Hepatocyte (in vitro differentiated cells): ENCODE measurements at regions not wholly inside any gene's neighbourhood (a gene's known extent, or its start where the extent isn't known, plus 50 kb on each side); places are given as distances from the start of the nearest gene placed in this dataset.

ENCODE experiments used
- DNase-seq: peaks from one replicate; pipeline ENCODE4 v3.0.0-alpha.2; 2016; ENCODE audit warnings: low spot score
- H2AFZ ChIP-seq: fragments of 200-600 bp; sonication (generic); 2 replicates; pipeline ENCODE4 v1.6.0; 2016; ENCODE audit warnings: antibody characterized with exemption, mild to moderate bottlenecking
- H3K27ac ChIP-seq: fragments of 200-600 bp; sonication (generic); 2 replicates; pipeline ENCODE4 v1.5.1; 2016; ENCODE audit warnings: mild to moderate bottlenecking
- H3K27me3 ChIP-seq: fragments of 200-600 bp; sonication (generic); 2 replicates; pipeline ENCODE4 v1.6.1; 2016
- H3K36me3 ChIP-seq: fragments of 200-600 bp; sonication (generic); replicated peaks from 2 replicates; pipeline ENCODE4 v1.5.1; 2016; ENCODE audit warnings: low read depth; ENCODE audit not compliant: insufficient read depth
- H3K4me1 ChIP-seq: fragments of 200-600 bp; sonication (generic); 2 replicates; pipeline ENCODE4 v1.5.1; 2016; ENCODE audit warnings: mild to moderate bottlenecking, moderate library complexity; ENCODE audit not compliant: insufficient read depth
- H3K4me2 ChIP-seq: fragments of 200-600 bp; sonication (generic); 2 replicates; pipeline ENCODE4 v1.6.0; 2016
- H3K4me3 ChIP-seq: fragments of 200-600 bp; sonication (generic); 2 replicates; pipeline ENCODE4 v1.5.1; 2016; ENCODE audit warnings: mild to moderate bottlenecking
- H3K79me2 ChIP-seq: fragments of 200-600 bp; sonication (generic); 2 replicates; pipeline ENCODE4 v1.6.0; 2017; ENCODE audit warnings: mild to moderate bottlenecking
- H3K9me2 ChIP-seq: fragments of 200-600 bp; sonication (generic); replicated peaks from 2 replicates; pipeline ENCODE4 v1.6.0; 2017; ENCODE audit warnings: mild to moderate bottlenecking; ENCODE audit not compliant: insufficient read depth
- H3K9me3 ChIP-seq: fragments of 200-600 bp; sonication (generic); 2 replicates; pipeline ENCODE4 v1.5.1; 2016; ENCODE audit warnings: low read depth, mild to moderate bottlenecking
- H4K20me1 ChIP-seq: fragments of 200-600 bp; sonication (generic); 2 replicates; pipeline ENCODE4 v1.6.0; 2016; ENCODE audit warnings: mild to moderate bottlenecking; ENCODE audit not compliant: insufficient read depth, poor library complexity, severe bottlenecking
- EZH2 ChIP-seq: fragments of 200-600 bp; sonication (generic); IDR thresholded peaks from 2 replicates; pipeline ENCODE4 v1.6.1; 2016; ENCODE audit warnings: antibody characterized with exemption, mild to moderate bottlenecking, borderline replicate concordance
- EZH2phosphoT487 ChIP-seq: fragments of 200-600 bp; sonication (generic); IDR thresholded peaks from one replicate; pipeline ENCODE4 v1.6.1; 2018; ENCODE audit warnings: antibody characterized with exemption, mild to moderate bottlenecking, low read depth, moderate library complexity; ENCODE audit not compliant: unreplicated experiment, severe bottlenecking
- WGBS: methylation state at CpG from one replicate; pipeline ENCODE4 v1.1.6; 2016; ENCODE audit warnings: low lambda C conversion rate; ENCODE audit errors: missing lambda C conversion rate; 5-methylcytosine and 5-hydroxymethylcytosine counted together
- TF ChIP-seq, protein P1 (sequence below): fragments of 200-600 bp; sonication (generic); IDR thresholded peaks from 2 replicates; pipeline ENCODE4 v1.5.1; 2016; ENCODE audit warnings: antibody characterized with exemption, mild to moderate bottlenecking; ENCODE audit not compliant: poor library complexity

DNA sequence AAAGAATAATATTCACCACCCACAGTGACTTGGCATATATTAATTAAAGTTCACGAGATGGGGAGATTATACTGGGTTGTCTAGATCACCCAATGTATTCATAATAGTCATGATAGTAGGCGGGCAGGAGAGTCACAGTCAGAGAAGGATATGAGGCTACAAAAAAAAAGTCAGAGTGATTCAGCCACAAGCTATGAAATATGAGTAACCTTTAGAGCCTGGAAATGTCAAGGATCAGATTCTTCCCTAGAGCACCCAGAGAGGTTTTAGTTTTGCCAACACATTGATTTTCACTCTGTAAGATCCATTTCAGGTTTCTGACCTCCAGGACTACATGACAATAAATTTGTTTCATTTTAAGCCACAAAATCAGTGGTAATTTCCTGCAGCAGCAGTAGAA lies 501.9 kb downstream of the GABRG1 start:
- peak; percentile 11 for DNase-seq
- Histone ChIP-seq H4K20me1 (no peaks in the 10 kb centered on the region), H3K36me3 (no peaks in the 10 kb centered on the region), H3K27ac (no peak overlapping the region), H3K9me3 (no peaks in the 10 kb centered on the region), H2AFZ (no peak overlapping the region), H3K79me2 (no peaks in the 10 kb centered on the region), H3K4me1 (no peaks in the 10 kb centered on the region), H3K27me3 (no peaks in the 10 kb centered on the region), H3K4me3 (no peak overlapping the region), H3K4me2 (no peak overlapping the region), H3K9me2 (no peaks in the 10 kb centered on the region)
- WGBS = 63% methylated on average over 2 of the region's 2 CpGs
- TF ChIP-seq, protein P1, sequence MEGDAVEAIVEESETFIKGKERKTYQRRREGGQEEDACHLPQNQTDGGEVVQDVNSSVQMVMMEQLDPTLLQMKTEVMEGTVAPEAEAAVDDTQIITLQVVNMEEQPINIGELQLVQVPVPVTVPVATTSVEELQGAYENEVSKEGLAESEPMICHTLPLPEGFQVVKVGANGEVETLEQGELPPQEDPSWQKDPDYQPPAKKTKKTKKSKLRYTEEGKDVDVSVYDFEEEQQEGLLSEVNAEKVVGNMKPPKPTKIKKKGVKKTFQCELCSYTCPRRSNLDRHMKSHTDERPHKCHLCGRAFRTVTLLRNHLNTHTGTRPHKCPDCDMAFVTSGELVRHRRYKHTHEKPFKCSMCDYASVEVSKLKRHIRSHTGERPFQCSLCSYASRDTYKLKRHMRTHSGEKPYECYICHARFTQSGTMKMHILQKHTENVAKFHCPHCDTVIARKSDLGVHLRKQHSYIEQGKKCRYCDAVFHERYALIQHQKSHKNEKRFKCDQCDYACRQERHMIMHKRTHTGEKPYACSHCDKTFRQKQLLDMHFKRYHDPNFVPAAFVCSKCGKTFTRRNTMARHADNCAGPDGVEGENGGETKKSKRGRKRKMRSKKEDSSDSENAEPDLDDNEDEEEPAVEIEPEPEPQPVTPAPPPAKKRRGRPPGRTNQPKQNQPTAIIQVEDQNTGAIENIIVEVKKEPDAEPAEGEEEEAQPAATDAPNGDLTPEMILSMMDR = no peak
- TF ChIP-seq EZH2phosphoT487 (no peak), EZH2 (no peak)

DNA sequence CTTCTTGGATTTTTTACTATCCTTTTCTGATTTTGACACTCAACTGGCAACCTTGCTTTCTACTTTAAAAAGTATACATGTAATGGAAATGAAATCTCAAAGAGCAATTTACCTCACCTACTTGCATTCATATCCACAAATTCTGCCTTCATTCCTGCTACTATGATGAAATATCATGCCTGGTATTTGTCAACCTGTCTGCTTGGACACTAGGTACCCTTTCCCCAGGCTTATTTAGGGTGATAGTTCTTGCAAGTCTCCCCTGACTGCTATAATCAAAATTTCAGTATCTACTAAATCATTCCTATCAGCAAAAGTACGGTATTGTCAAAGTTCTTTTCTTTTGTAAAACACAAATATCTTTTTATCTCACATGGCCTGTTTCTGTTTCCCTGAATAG lies 503.0 kb downstream of the GABRG1 start:
- 66% methylated on average over 1 of the region's 1 CpG for WGBS

DNA sequence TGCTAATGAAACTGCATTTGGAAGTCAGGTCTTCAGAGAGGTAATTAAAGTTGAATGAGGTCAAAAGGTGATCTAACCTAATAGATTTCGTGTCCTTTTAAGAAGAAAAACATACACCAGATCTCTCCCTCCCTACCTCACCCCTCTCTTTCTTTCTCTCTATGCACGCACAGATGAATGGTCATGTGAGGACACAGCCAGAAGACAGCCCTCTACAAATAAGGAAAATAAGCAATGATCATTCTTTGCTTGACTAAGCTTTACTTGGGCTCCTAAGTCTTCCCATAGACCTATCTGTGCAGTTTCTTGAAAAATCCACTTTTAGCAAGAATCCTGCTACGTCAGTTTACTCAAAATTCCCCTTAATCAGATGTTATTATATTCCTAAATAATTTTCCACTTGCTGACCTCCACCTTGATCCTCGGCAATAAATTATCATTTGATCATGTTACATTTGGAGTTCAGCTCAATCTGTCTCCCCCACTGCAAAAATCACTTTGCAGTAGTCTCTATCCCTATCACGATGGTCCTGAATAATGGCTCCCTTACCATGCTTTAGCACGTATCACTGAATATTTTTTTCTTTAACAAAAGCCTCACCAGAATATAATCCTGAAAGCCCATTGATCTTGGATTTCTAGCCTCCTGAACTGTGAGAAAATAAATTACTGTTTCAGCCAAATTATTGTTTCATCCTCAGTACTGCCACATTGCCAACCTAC lies 527.3 kb downstream of the GABRG1 start:
- H3K36me3 ChIP-seq = no peaks in the 10 kb centered on the region
- no peaks in the 10 kb centered on the region for H3K27me3 ChIP-seq
- H3K9me3 ChIP-seq = no peaks in the 10 kb centered on the region
- H2AFZ ChIP-seq = no peak overlapping the region
- H3K27ac ChIP-seq = no peak overlapping the region
- WGBS = 71% methylated on average over 6 of the region's 6 CpGs
- no peak for DNase-seq
- TF ChIP-seq EZH2 (no peak), EZH2phosphoT487 (no peak)
- TF ChIP-seq, protein P1 = no peak
- no peak overlapping the region for H3K4me2 ChIP-seq
- no peaks in the 10 kb centered on the region for H3K4me1 ChIP-seq
- no peaks in the 10 kb centered on the region for H3K79me2 ChIP-seq
- H3K9me2 ChIP-seq = no peaks in the 10 kb centered on the region
- no peak overlapping the region for H3K4me3 ChIP-seq
- no peaks in the 10 kb centered on the region for H4K20me1 ChIP-seq

More for the DNA sequence above, 503.0 kb downstream of the GABRG1 start:
- H2AFZ ChIP-seq = no peak overlapping the region
- H3K27me3 ChIP-seq = no peaks in the 10 kb centered on the region
- no peaks in the 10 kb centered on the region for H4K20me1 ChIP-seq
- no peaks in the 10 kb centered on the region for H3K79me2 ChIP-seq
- no peaks in the 10 kb centered on the region for H3K9me3 ChIP-seq
- H3K27ac ChIP-seq = no peak overlapping the region
- no peak overlapping the region for H3K4me2 ChIP-seq
- no peaks in the 10 kb centered on the region for H3K36me3 ChIP-seq
- no peaks in the 10 kb centered on the region for H3K9me2 ChIP-seq
- no peak for DNase-seq
- TF ChIP-seq EZH2phosphoT487 = no peak
- TF ChIP-seq EZH2 = no peak
- no peaks in the 10 kb centered on the region for H3K4me1 ChIP-seq
- H3K4me3 ChIP-seq = no peak overlapping the region

DNA sequence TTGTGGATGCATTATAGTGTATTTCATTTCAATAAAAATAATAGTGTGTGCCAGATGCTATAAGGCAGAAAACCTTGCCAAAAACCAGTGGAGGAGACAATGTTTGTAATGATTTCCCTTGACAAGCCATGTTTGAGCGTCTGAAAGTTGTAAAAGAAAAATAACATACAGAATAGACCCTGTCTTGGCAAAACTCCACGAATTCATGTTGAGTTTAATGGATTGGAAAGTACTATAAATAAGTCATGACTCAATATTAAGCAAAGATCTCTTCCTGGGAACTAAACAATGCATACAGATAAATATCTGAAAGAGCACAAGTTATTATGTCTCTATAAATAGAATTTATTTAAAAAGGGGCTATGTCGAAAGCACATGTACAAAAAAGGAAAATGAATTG lies 543.5 kb downstream of the GABRG1 start:
- WGBS = 34% methylated on average over 3 of the region's 3 CpGs
- no peak for DNase-seq

More for the DNA sequence above, 543.5 kb downstream of the GABRG1 start:
- TF ChIP-seq, protein P1 = no peak
- no peaks in the 10 kb centered on the region for H3K27me3 ChIP-seq
- no peak overlapping the region for H3K4me2 ChIP-seq
- H3K4me3 ChIP-seq = no peak overlapping the region
- H3K79me2 ChIP-seq = no peaks in the 10 kb centered on the region
- no peak overlapping the region for H2AFZ ChIP-seq
- H3K9me2 ChIP-seq = no peaks in the 10 kb centered on the region
- no peaks in the 10 kb centered on the region for H3K9me3 ChIP-seq
- H3K36me3 ChIP-seq = no peaks in the 10 kb centered on the region
- H3K4me1 ChIP-seq = no peaks in the 10 kb centered on the region
- H4K20me1 ChIP-seq = no peaks in the 10 kb centered on the region
- no peak overlapping the region for H3K27ac ChIP-seq
